Calu3 (cell line): ENCODE measurements at regions not wholly inside any gene's neighbourhood (a gene's known extent, or its start where the extent isn't known, plus 50 kb on each side); places are given as distances from the start of the nearest gene placed in this dataset.
"Not testable (repeated sequence)": the region's sequence is repeated elsewhere in the genome, so short reads cannot be mapped to it uniquely, and the experiment has no call there.

Experiments used
- BruUV-seq: library from RNA; stranded (reverse); fragments of 400-500 nt; replicated peaks from 2 replicates; lab custom pipeline; 2021; lab: Mats Ljungman, UMichigan
- CTCF ChIA-PET: fragments of 300-600 bp; sonication (Branson Sonifier 250); formaldehyde crosslinking; loops from one replicate; lab custom pipeline; 2022; ENCODE audit warnings: antibody characterized with exemption; lab: Charles Lee
- DNase-seq: peaks from one replicate; pipeline ENCODE4 v3.0.0; 2022
- H3K27ac Mint-ChIP-seq: one replicate; pipeline ENCODE4 v1.8.0; 2022; ENCODE audit warnings: mixed read lengths; ENCODE audit not compliant: unreplicated experiment
- H3K27me3 Mint-ChIP-seq: one replicate; pipeline ENCODE4 v1.8.0; 2022; ENCODE audit warnings: mixed read lengths; ENCODE audit not compliant: unreplicated experiment
- H3K36me3 Mint-ChIP-seq: one replicate; pipeline ENCODE4 v1.8.0; 2022; ENCODE audit warnings: mild to moderate bottlenecking, moderate library complexity, mixed read lengths; ENCODE audit not compliant: insufficient read depth, unreplicated experiment
- H3K4me1 Mint-ChIP-seq: one replicate; pipeline ENCODE4 v1.8.0; 2022; ENCODE audit warnings: mild to moderate bottlenecking, low read depth, mixed read lengths; ENCODE audit not compliant: unreplicated experiment
- H3K4me3 Mint-ChIP-seq: one replicate; pipeline ENCODE4 v1.8.0; 2022; ENCODE audit warnings: mild to moderate bottlenecking, low read depth, moderate library complexity, mixed read lengths; ENCODE audit not compliant: unreplicated experiment
- H3K9me3 Mint-ChIP-seq: one replicate; pipeline ENCODE4 v1.8.0; 2022; ENCODE audit warnings: low read depth, mixed read lengths; ENCODE audit not compliant: unreplicated experiment
- CTCF ChIP-seq: fragments of 200-600 bp; IDR thresholded peaks from one replicate; pipeline ENCODE4 v1.8.0; 2022; ENCODE audit warnings: antibody characterized with exemption; ENCODE audit not compliant: unreplicated experiment
- intact Hi-C: fragments of 100-400 bp; cut with micrococcal nuclease; formaldehyde crosslinking; loops from one replicate; pipeline ENCODE4 v1.10.0; 2022; ENCODE audit not compliant: unreplicated experiment

DNA sequence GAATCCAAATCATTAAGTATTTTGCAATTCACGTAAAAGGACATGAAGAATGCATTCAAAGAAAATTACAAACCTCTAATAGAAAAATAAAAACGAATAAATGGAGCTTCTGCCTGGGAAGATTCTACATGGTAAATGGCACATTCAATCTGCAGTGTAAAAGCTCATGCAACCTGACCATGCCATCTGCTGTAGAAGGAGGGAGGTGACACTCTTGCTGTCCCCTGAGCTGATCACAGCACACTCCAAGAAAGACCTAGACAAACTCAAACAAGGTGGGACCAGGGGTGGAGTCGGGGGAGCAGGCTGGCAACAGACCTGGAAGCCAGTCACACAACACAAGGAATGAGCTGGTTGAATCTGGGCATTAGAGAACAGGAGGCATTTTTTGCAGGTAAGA, 101.8 kb downstream of the BDH1 start:
- peaks cover 21% of the 10 kb centered on the region for H3K4me1 Mint-ChIP-seq
- no TSS peak for BruUV-seq
- H3K4me3 Mint-ChIP-seq, result no peak overlapping the region
- intact Hi-C loops, result loop anchor here (1.0 to 10.0 kb wide), 2 partner anchors 198 to 229 kb away; no protein-coding TSS in a partner anchor
- H3K36me3 Mint-ChIP-seq, result peaks cover 15% of the 10 kb centered on the region
- peaks cover 16% of the 10 kb centered on the region for H3K27me3 Mint-ChIP-seq
- no peak overlapping the region for H3K27ac Mint-ChIP-seq
- CTCF ChIA-PET, result interaction anchor here (0.6 to 2.2 kb wide), 14 partner anchors 13 to 852 kb away, joined by 3 to 14 read pairs (median 4); no protein-coding TSS in a partner anchor
- peak; percentile 38 for DNase-seq
- no peaks in the 10 kb centered on the region for H3K9me3 Mint-ChIP-seq
- no peak for TF ChIP-seq CTCF

GRCh38 chr3:197450810-197451209, 105.0 kb downstream of the BDH1 start:
- intact Hi-C loops, result loop anchor here (10.0 kb wide), 1 partner anchor 226 kb away; no protein-coding TSS in a partner anchor
- DNase-seq, result no peak
- no peak for TF ChIP-seq CTCF
- CTCF ChIA-PET, result interaction anchor here (0.6 kb wide), 1 partner anchor 49 kb away, joined by 4 read pairs; no protein-coding TSS in a partner anchor
- no peaks in the 10 kb centered on the region for H3K9me3 Mint-ChIP-seq
- no peak overlapping the region for H3K27ac Mint-ChIP-seq
- peaks cover 12% of the 10 kb centered on the region for H3K27me3 Mint-ChIP-seq
- peaks cover 16% of the 10 kb centered on the region for H3K4me1 Mint-ChIP-seq
- no peak overlapping the region for H3K4me3 Mint-ChIP-seq
- peaks cover 4% of the 10 kb centered on the region for H3K36me3 Mint-ChIP-seq
- BruUV-seq, result no TSS peak

DNA sequence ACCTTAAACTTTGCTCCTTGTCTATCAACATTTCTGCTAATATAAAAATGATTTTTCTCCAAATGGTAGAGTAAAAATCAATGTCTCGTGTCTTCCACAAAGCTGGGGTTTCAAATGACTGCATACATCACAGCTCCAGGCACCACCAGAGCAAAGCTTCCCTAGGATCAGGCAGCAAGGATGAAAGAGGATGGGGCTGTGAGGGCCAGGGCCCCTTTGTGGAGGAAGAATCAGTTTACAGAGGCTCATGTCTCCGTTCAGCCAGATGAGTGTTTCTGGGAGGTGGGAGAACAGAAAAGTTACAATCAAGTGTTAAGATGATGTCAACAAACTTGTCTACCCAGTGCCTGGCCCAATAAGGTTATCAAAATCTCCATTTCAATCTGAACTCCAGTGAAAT, 105.5 kb downstream of the BDH1 start:
- H3K4me1 Mint-ChIP-seq, result peaks cover 11% of the 10 kb centered on the region
- H3K36me3 Mint-ChIP-seq, result no peaks in the 10 kb centered on the region
- no peak for TF ChIP-seq CTCF
- peaks cover 7% of the 10 kb centered on the region for H3K27me3 Mint-ChIP-seq
- H3K9me3 Mint-ChIP-seq, result no peaks in the 10 kb centered on the region
- CTCF ChIA-PET, result interaction anchor here (0.6 kb wide), 1 partner anchor 48 kb away, joined by 4 read pairs; no protein-coding TSS in a partner anchor
- no peak overlapping the region for H3K27ac Mint-ChIP-seq
- intact Hi-C loops, result loop anchor here (10.0 kb wide), 1 partner anchor 226 kb away; no protein-coding TSS in a partner anchor
- DNase-seq, result no peak
- no TSS peak for BruUV-seq
- H3K4me3 Mint-ChIP-seq, result no peak overlapping the region

DNA sequence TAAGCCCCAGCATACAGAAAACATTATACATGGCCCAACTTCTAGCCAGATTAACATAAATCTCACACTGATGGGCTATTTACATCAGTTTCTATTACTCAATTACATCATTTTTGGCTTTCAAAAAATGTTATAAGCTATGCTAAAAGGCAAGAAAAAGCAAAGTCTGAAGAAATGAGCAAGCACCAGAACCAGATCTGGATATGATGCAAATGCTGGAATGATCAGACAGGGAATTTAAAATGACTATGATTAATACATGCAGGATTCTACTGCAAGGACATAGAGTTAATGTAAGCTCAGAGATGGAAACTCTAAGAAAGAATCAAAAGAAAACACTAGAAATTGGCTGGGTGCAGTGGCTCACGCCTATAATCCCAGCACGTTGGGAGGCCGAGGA, 106.6 kb downstream of the BDH1 start:
- H3K9me3 Mint-ChIP-seq, DNase-seq, BruUV-seq, H3K4me3 Mint-ChIP-seq, H3K27ac Mint-ChIP-seq, H3K27me3 Mint-ChIP-seq, intact Hi-C loops, CTCF ChIA-PET, H3K36me3 Mint-ChIP-seq, H3K4me1 Mint-ChIP-seq: not testable (repeated sequence)

DNA sequence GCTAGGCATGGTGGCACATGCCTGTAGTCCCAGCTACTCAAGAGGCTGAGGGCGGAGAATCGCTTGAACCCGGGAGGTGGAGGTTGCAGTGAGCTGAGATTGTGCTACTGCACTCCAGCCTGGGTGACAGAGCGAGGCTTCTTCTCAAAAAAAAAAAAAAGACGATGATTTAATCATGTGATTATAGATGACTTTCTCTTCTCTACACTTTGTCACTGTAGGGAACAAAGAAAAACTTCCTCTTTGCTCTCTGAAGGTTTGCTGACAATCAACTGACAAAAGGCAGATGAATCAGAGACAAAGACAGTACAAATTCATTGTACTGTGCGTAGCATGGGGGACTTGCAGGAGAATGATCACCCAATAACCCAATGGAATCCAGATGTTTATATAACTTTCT, 108.0 kb downstream of the BDH1 start:
- H3K4me1 Mint-ChIP-seq, H3K9me3 Mint-ChIP-seq, DNase-seq, H3K27ac Mint-ChIP-seq, H3K36me3 Mint-ChIP-seq, H3K27me3 Mint-ChIP-seq, H3K4me3 Mint-ChIP-seq, intact Hi-C loops, CTCF ChIA-PET, BruUV-seq: not testable (repeated sequence)
